ENCODE measurements at regions not wholly inside any gene's neighbourhood (a gene's known extent, or its start where the extent isn't known, plus 50 kb on each side); places are given as distances from the start of the nearest gene placed in this dataset.

- TF ChIP-seq CTCF (IDR thresholded peaks at IDR 0.05 in 4 of 5, conservative IDR thresholded peaks at IDR 0.05 in 1 of 5) (no peak), POLR2A (IDR thresholded peaks at IDR 0.05) (no peak)
These were observed 65.4 kb downstream of the MATN1 start for GRCh38 chr1:30658014-30658336.

Measured in gastrocnemius medialis (tissue), 4 donors.